Astrocyte of the hippocampus (primary cell): ENCODE measurements at regions not wholly inside any gene's neighbourhood (a gene's known extent, or its start where the extent isn't known, plus 50 kb on each side); places are given as distances from the start of the nearest gene placed in this dataset.
A peak's percentile ranks its signal among the peaks of the same experiment; 100 is the strongest.
"Not testable (repeated sequence)": the region's sequence is repeated elsewhere in the genome, so short reads cannot be mapped to it uniquely, and the experiment has no call there.

Source experiments
- DNase-seq: peaks from one replicate; pipeline ENCODE4 v3.0.0; 2011; ENCODE audit warnings: low read depth, low spot score

DNA sequence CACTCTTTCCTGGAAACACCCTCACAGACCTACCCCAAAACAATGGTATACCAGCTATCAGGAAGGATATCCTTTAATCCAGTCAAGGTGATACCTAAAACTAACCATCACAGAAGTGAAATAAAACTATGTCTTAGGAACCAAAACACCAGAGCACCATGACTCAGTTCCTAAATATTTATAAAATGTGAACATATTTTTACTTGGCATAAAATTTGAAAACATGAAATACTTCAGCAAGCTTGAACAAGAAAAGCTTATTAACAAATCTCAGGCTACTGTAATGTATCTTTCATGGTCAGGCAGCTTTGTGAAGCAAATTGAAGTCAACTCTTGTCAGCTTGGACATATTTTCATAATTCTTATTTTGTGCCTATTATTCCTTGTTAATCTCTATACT lies 440.8 kb upstream of the CDH20 start:
- no peak for DNase-seq

DNA sequence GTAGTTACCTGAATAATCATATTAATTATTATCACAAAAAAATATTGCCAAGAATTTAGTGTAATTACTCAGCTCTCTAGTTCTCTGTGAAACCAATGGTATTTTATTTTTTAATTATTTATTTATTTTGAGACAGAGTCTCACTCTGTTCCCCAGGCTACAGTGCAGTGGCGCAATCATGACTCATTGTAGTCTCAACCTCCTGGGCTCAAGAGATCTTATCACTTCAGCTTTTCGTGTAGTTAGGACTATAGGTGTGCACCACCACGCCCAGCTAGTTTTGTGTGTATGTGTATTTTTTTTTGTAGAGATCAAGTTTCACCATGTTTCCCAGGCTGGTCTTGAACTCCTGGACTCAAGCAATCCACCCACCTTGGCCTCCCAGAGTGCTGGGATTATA lies 440.4 kb upstream of the CDH20 start:
- DNase-seq: peak; percentile 34

DNA sequence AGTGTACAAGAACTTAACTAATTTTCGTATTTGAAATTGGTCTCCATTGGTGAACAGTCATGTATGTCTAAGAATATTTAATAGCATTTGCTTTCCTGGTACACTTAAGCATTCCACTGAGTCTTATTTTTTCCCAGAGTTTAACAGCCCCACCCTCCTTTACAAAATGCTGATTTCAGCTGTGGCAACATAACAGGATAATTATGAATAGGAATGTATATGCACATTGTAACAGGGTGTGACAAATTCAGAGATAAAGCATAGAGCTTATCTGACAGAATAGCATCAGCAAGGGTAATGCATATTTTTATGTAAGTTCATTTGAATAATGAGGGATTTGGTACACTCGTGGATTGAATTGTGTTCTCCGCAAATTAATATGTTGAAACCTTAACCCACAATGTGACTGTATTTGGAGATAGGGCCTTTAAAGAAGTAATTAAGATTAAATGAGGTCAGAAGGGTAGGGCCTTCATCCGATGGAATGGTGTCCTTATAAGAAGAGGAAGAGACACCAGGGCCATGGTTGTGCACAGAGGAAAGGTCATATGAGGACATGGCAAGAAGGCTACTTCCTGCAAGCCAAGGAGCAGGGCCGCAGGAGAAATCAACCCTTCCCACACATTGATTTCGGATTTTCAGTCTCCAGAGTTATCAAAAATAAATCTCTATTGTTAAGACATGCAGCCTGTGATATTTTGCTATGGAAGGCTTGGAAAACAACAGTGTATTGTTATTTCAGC lies 439.7 kb upstream of the CDH20 start:
- DNase-seq: no peak

DNA sequence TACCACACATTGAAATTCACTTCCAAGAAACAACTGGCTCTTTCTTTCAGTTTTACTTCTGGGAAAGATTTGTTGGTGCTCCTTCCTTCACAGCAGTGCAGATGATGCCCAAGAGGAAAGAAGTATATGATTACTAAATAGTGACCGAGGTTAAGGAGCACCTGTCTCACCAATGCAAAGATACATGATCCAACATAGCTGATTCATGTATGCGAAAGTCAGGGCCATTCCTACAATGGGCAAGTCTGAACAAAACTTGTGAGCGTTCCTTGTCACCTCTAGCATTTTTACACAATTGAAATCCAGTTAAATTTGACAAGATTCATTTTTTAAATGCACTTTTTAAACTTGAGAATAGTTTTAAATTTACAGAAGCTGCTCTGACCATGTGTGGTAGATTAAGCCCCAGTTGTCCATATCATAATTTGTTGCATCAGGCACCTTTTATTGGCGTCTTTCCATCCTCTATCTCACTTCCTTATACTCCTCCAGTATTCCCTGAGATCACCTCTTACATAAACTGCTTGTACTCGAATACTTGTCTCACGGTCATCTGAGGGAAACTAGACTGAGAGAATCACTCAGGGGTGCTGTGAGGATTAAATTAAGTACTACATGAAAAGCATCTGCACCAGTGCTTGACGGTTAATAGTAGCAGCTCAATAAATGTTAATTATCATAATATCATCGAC lies 438.8 kb upstream of the CDH20 start:
- no peak for DNase-seq

DNA sequence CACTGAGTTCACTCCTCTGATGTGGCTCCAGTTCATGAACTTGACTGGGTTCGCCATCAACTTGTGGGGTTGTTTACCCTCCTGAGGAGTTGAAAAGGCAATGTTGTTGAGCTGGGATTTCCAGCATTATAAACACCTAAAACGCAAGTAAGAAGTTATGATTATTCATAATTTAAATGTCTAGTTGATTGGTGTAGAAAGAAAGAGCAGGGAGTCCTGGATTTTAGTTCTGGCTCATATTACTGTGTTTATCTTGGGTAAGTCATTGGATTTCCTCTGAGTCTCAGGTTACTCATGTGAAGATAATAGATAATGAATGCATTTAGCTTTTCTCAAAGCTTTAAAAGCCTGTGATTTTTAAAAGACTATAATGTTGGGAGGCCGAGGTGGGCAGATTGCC lies 438.0 kb upstream of the CDH20 start:
- no peak for DNase-seq

DNA sequence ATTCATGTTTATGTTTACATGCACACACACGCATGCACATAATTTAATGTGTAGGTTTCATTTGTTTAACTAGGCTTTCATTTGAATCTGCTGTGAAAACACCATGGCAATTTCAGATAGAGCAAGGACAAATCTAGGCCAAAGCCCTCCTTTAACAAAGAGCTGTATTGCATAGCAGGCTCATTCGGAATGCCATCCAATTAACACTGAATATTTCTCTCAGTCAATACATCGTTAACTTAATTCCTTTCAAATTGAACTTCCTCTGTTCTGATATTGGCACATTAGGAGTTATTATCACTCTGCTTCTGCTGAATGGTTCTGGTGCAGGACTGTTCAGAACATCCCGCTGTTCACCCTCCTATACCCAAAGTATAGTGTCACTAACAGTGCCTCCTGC lies 435.1 kb upstream of the CDH20 start:
- DNase-seq: no peak

DNA sequence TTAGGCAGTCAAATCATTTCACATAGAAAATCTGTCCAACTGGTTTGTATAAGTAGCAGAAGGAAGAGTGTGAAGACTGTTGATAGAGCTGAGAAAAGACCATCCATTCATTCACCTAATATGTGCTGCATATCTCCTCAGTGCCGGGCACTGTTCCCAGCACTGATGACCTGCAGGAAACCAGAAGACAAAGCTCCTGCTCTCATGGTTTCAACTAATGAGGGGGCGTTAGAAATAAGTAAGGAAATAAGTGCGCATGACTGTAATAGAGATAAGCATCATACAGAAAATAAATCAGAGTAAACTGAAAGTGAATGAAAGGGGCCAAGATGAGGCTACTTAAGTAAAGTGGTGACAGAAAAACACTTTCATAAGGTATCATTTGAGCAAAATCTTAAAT lies 427.5 kb upstream of the CDH20 start:
- peak; percentile 9 for DNase-seq

DNA sequence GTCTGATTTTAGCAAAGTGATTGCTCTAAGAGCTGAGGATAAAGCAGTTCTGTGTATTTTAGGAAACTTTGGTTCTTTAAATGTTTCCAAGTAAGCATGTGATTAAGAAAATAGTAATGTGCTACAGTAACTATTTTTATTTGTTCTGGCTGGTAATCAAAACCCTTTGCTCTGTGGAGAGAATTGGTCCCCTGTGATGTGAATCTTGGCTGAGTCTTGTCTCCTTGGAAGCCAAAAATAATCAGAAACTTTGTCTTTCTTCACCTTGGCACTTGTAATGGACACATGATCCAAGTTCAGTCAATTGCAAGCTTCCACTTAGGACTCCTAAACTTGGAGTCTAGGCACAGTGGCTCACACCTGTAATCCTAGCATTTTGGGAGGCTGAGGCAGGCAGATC lies 422.7 kb upstream of the CDH20 start:
- DNase-seq: peak; percentile 56

DNA sequence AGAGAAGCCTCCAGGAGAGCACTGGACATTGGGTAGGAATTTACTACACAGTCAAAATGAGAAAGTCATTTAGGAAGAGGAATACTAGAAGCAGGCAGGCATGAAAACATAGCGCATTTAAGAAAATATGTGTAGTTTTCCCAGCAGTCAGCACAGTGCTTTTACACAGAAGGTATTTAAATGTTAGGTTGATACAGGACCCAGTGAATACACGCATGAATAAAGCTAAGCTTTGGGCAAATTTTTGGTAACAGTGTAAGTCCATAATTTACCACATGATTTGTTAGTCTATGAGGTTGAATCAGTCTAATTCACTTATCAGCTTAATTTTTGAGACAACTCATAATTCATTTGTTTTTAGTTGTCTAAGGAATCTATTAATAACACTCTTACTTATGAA lies 421.7 kb upstream of the CDH20 start:
- no peak for DNase-seq

DNA sequence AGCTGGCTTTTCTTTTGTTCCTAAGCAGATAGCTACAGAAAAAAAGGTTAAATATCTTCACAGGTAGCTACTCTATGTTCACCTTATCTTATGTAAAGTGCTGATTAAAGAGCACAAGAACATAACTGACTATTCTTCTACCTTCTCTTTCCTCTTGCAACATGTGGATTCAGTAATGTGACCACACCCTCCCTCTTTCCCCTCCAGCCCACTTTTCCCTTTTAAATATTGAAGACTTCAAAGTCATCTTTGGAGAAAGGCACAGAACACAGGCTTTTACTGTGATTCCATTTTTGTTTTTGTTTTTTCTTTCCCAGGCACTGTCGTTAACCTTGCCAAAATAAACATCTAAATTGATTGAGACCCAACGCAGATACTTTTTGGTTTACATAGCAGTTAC lies 418.1 kb upstream of the CDH20 start:
- DNase-seq: no peak

DNA sequence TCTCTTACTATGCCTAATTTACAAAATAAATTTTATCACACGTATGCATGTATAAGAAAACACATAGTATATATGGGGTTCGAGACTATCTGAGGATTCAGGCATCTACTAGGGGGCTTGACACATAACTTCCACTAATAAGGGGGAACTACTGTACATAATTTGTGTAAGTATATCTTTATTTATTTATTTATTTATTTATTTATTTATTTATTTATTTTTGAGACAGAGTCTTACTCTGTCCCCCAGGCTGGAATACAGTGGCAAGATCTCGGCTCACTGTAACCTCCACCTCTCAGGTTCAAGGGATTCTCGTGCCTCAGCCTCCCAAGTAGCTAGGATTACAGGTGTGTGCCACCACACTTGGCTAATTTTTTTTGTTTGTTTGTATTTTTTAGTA lies 414.4 kb upstream of the CDH20 start:
- DNase-seq: not testable (repeated sequence)

DNA sequence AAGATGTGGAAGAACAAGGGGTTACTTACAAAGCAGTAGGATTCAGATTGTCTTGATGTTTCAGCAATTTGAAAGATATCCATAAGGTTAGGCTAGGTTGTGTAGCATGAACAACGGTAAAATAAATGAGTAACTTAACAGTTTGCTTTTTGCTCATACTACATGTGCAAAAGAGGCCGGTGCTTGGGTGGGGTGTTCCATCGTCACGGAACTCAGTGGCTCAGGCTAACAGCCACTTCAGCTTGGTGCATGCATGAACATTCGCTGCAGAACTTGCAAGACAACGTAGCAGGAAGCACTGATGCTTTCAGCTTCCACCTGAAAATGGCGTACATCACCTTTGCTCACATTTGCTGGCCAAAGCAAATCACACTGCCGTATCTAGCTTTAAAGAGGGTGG lies 407.3 kb upstream of the CDH20 start:
- no peak for DNase-seq

DNA sequence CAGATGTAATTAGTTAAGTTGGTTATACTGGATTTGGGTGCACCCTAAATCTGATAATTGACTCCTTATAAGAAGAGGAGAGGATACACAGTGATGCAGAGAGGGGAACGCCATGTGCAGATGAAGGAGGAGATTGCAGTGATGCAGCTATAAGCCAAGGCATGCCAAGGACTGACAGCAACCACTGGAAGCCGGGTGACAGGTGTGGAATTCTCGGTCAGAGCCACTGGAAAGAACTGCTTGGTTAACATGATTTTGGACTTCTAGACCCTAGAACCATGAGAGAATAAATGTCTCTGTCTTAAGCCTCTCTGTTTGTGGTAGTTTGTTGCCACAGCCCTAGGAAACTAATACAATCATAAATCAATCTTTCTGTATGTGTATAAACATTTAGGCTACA lies 403.3 kb upstream of the CDH20 start:
- DNase-seq: no peak

DNA sequence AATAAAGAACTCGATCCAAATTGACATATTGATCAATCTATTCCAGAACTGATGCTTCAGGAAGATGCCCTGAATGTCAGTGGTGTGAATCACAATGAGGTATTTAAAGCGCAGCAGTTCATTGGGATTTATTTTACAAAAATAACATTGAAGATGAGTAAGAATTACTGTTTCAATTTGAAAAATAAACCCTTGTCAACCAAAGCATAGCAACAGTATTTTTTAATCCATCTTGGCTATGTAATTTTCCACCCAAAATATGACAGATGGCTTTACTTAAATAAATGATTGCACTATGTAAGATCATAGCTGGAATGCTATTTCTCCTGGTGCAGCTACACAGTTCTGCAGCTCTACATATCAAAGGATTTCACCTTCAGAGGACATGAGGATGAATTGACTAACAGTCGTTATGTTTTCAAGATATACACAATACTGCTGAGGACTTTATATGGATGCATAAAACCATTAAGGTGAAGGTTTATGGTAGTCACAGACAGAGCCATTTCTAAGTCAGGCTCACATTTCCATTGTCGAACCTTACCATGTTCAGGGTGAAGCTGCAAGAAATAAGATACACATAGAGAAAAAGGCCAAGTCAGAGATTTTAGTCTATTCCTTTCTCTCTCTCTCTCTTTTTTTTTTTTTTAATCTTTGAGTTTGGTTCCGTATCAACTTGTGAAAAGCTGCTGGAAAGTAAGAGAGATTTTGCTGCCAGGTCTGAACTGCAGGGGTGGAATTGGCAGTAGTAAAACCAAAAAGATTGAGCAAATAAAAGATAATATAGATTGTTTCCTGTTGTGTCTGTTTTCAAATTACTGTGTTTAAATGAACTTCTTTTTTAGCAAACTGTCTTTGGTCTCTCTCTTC lies 398.0 kb upstream of the CDH20 start:
- DNase-seq: no peak

DNA sequence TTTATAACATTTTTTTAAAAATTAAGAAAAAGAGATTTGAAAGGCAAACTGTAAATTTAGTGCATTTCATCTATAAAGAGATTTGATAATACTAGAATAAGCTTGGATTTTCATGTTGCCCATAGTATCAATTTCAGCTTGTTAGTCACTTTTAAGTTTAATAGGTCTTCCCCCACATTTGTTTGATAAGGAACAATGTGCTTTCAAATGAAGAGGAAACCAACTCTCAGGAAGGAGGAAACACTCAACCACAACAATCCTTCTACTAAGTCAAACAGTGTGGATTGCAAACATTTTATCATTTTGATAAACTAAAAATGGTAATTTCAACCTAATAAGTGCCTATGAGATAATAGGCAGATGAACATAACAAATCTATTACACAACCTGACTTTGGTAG lies 397.1 kb upstream of the CDH20 start:
- DNase-seq: no peak

DNA sequence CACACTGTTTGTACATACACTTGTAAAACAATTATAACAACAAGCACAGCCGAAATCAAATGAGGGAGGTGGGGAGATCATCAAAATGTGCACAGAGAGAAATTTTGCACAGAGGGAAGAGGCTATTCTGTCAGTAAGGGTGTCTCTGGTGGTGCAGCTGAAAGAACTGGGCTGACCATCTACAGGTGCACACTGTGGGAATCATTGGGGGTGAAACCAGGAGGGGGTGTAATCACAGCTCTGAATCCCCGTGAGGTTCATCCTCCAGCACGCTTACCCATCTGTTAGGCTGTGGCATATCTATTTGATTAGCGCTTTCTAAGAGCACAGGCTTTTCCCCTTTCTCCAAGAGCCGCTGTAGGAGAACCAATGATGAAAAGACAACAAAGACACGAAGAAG lies 389.9 kb upstream of the CDH20 start:
- DNase-seq: no peak

DNA sequence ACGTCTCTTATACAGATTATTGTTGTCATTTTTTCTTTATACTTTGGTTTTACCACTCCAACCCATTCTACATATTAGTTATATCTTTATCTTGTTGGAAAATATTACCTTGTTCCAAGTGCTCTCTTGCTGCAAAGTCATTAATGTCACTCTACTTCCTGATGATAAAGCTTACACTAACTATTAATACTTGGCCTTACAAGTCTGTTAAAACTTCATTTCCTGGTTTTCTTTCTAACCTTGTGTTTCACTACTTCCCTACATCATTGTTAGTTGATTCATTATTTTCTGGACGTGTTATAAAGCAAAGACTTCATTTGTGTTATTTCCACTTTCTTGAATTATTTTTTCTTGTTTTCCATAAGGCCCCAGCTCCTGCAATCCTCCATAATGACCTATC lies 382.6 kb upstream of the CDH20 start:
- no peak for DNase-seq

DNA sequence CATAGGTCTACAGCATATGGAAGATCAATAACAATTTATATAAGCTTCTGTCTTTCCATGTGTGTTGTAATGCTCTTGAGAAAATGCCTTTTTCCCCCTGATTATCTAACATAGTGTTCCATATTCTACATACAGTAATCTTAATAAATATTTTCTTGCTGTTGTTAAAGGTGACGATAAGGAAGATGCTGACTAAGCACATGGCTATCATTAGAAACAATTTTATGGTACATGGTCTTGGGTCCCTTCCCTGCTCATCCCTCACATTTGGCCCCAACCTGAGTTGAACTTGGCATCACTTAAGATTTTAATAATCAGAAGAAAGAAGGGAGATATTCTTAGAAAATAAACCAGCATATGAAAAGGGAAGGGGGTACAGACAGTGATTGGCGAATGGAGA lies 382.1 kb upstream of the CDH20 start:
- DNase-seq: no peak

DNA sequence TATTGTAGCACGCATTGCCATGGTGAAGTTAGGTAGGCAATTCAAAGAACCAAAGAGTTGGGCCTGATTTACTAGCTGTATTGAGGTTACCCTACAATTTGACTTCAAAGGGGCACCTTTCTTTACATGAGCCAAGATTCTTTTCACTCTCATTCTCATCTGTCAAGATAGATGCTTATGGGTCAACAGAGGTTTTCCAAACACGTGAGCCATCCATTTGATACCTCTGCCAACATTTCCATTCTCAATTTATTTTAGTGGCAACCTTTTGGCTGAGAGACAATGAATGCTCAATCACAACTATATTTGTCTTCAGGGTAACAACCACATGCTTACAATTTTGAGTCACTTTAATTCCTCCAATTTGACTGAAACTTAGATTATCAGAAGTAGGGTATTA lies 370.6 kb upstream of the CDH20 start:
- peak; percentile 14 for DNase-seq

DNA sequence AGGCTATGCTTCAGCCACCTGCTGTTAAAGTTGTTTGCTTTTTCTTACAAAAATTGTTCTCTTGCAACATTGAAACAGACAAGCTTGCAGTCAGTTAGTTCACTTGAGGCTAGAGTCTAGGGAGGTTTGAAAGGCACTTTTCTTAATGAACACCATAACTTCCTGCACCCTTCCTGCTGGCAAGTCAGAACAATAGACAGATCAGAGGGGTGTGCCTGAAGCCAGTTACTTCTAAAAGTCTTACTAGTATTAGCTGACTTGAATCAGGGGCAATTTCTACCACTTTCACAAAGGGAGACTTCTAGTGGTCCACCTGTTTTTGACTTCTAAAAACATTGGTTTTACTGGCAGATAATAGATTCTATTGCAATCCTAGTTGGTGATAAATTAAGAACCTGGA lies 367.4 kb upstream of the CDH20 start:
- DNase-seq: no peak

DNA sequence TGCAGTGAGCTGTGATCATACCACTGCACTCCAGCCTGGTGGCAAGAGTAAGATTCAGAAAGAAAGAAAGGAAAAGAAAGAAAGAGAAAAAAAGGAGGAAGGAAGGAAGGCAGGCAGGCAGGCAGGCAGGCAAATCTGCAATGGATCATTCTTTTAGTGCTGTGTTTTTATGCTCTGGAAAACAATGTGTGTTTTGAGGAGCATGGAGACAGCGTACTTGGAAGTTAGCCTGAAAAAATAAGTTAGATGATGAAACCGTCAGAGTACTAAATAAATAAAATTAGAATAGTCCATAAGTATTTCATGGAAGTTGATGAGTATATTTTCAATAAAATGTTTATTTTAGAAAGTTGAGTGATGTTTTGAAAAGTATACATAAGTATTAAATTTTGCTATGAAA lies 366.4 kb upstream of the CDH20 start:
- no peak for DNase-seq

DNA sequence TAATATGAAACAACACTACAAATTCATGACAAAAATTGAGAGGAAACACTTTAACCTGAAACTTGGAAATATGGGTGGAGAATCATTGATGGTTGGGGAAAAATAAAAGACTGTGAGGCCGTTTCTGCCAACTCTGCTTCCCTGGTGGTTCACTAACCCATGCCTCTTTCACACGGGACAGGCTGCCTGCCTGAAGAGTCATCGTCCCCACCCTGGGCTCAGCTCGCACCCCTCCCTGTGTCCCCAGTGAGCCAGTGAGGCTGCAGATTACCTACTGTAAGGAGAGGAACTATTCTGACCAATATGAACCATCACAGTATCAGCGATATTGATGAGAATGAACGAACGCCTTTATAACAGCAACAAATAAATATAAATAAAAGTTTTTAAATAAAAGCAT lies 357.8 kb upstream of the CDH20 start:
- no peak for DNase-seq

DNA sequence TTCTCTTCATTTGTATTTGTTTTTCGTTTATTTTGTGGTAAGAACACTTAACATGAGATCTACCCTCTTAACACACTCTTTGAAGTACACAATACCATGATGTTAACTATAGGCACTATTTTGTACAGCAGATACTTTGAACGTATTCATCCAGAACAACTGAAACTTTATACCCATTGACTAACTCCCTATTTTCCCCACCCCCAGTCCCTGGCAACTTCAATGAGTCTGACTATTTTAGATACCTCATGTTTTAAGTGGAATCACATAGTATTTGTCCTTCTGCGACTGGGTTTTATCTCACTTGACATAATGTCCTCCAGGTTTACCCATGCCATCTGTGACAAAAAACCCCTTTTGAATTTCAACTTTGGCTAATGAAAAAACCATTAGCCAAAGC lies 356.3 kb upstream of the CDH20 start:
- no peak for DNase-seq
